ENCODE measurements at regions not wholly inside any gene's neighbourhood (a gene's known extent, or its start where the extent isn't known, plus 50 kb on each side); places are given as distances from the start of the nearest gene placed in this dataset.

- TF ChIP-seq CTCF (conservative IDR thresholded peaks at IDR 0.05; ENCODE audit: low read length) (no peak), EZH2phosphoT487 (IDR thresholded peaks at IDR 0.05; ENCODE audit: borderline replicate concordance, low read depth, low read length) (no peak)
These were observed 64.8 kb upstream of the CLSTN2 start for GRCh38 chr3:139870000-139870675.
